ENCODE measurements at regions not wholly inside any gene's neighbourhood (a gene's known extent, or its start where the extent isn't known, plus 50 kb on each side); places are given as distances from the start of the nearest gene placed in this dataset.

GRCh38 chr3:117528688-117529087 lies 819.1 kb downstream of the TUSC7 start:
- TF ChIP-seq REST (IDR thresholded peaks at IDR 0.05; ENCODE audit: low read depth, low read length): no peak
- TF ChIP-seq, protein P1, sequence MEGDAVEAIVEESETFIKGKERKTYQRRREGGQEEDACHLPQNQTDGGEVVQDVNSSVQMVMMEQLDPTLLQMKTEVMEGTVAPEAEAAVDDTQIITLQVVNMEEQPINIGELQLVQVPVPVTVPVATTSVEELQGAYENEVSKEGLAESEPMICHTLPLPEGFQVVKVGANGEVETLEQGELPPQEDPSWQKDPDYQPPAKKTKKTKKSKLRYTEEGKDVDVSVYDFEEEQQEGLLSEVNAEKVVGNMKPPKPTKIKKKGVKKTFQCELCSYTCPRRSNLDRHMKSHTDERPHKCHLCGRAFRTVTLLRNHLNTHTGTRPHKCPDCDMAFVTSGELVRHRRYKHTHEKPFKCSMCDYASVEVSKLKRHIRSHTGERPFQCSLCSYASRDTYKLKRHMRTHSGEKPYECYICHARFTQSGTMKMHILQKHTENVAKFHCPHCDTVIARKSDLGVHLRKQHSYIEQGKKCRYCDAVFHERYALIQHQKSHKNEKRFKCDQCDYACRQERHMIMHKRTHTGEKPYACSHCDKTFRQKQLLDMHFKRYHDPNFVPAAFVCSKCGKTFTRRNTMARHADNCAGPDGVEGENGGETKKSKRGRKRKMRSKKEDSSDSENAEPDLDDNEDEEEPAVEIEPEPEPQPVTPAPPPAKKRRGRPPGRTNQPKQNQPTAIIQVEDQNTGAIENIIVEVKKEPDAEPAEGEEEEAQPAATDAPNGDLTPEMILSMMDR (IDR thresholded peaks at IDR 0.05): no peak
- no peak for TF ChIP-seq USF2 (IDR thresholded peaks at IDR 0.05; ENCODE audit: borderline replicate concordance, low read depth, low read length)
- TF ChIP-seq MAX (IDR thresholded peaks at IDR 0.05; ENCODE audit: low read depth): no peak
- TF ChIP-seq GABPA (IDR thresholded peaks at IDR 0.05; ENCODE audit: low read depth): no peak
- TF ChIP-seq, protein P2, sequence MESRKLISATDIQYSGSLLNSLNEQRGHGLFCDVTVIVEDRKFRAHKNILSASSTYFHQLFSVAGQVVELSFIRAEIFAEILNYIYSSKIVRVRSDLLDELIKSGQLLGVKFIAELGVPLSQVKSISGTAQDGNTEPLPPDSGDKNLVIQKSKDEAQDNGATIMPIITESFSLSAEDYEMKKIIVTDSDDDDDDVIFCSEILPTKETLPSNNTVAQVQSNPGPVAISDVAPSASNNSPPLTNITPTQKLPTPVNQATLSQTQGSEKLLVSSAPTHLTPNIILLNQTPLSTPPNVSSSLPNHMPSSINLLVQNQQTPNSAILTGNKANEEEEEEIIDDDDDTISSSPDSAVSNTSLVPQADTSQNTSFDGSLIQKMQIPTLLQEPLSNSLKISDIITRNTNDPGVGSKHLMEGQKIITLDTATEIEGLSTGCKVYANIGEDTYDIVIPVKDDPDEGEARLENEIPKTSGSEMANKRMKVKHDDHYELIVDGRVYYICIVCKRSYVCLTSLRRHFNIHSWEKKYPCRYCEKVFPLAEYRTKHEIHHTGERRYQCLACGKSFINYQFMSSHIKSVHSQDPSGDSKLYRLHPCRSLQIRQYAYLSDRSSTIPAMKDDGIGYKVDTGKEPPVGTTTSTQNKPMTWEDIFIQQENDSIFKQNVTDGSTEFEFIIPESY (IDR thresholded peaks at IDR 0.05; ENCODE audit: borderline replicate concordance, low read depth): no peak
- TF ChIP-seq, protein P3, sequence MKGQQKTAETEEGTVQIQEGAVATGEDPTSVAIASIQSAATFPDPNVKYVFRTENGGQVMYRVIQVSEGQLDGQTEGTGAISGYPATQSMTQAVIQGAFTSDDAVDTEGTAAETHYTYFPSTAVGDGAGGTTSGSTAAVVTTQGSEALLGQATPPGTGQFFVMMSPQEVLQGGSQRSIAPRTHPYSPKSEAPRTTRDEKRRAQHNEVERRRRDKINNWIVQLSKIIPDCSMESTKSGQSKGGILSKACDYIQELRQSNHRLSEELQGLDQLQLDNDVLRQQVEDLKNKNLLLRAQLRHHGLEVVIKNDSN (IDR thresholded peaks at IDR 0.05; ENCODE audit: borderline replicate concordance, low read depth): no peak
